GM18502 (cell line): ENCODE measurements at regions not wholly inside any gene's neighbourhood (a gene's known extent, or its start where the extent isn't known, plus 50 kb on each side); places are given as distances from the start of the nearest gene placed in this dataset.
"Not testable (repeated sequence)": the region's sequence is repeated elsewhere in the genome, so short reads cannot be mapped to it uniquely, and the experiment has no call there.

ENCODE experiments used
- ATAC-seq: cut with Tn5 transposase; IDR thresholded peaks from one replicate; pipeline ENCODE4 v1.9.1; 2021; ENCODE audit warnings: mild to moderate bottlenecking; ENCODE audit not compliant: unreplicated experiment, poor library complexity

- ATAC-seq: no peak
Observed at GRCh38 chr5:42874621-42875198, 63.0 kb upstream of the SELENOP start.

GRCh38 chr5:42872865-42873264 lies 61.2 kb upstream of the SELENOP start:
- no peak for ATAC-seq

- no peak for ATAC-seq
Observed at GRCh38 chr5:42870882-42871418, 59.3 kb upstream of the SELENOP start.

- not testable (repeated sequence) for ATAC-seq
Observed at GRCh38 chr5:42868417-42868816, 56.7 kb upstream of the SELENOP start.

GRCh38 chr5:42864749-42865148 lies 53.1 kb upstream of the SELENOP start:
- not testable (repeated sequence) for ATAC-seq
